Loucy (cell line): ENCODE measurements at regions not wholly inside any gene's neighbourhood (a gene's known extent, or its start where the extent isn't known, plus 50 kb on each side); places are given as distances from the start of the nearest gene placed in this dataset.

Experiments
- CTCF ChIP-seq: fragments of 200-600 bp; sonication (generic); conservative IDR thresholded peaks from 2 replicates; pipeline ENCODE4 v1.5.1; 2014; ENCODE audit warnings: mild to moderate bottlenecking, antibody characterized with exemption, low read length
- EZH2phosphoT487 ChIP-seq: fragments of 200-600 bp; IDR thresholded peaks from 2 replicates; pipeline ENCODE4 v1.6.1; 2018; ENCODE audit warnings: antibody characterized with exemption, mild to moderate bottlenecking, moderate library complexity, borderline replicate concordance

GRCh38 chr6:19587238-19587942 is 249.8 kb upstream of the ID4 start:
- TF ChIP-seq CTCF (no peak), EZH2phosphoT487 (no peak)
